ENCODE measurements at regions not wholly inside any gene's neighbourhood (a gene's known extent, or its start where the extent isn't known, plus 50 kb on each side); places are given as distances from the start of the nearest gene placed in this dataset.

DNA sequence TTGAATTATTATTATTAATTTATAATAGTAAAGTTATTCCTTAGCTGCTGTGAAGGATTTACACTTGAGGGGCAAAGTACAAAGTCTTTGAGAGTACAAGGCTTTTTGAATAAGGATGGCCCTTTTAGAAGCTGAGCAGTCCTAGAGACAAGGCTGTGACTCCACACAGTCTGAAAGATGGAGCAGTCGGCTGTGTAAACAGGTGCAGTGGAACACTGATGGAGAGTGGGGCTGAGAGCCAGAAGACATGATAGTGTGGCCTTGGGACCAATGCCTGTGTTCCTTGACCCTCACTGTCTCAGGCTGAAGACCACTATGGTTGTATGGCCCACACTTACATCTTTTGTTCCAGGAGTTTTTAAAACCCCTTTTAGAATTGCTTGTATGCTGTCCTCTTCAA, 311.2 kb upstream of the PHF14 start:
- TF ChIP-seq, protein P1, sequence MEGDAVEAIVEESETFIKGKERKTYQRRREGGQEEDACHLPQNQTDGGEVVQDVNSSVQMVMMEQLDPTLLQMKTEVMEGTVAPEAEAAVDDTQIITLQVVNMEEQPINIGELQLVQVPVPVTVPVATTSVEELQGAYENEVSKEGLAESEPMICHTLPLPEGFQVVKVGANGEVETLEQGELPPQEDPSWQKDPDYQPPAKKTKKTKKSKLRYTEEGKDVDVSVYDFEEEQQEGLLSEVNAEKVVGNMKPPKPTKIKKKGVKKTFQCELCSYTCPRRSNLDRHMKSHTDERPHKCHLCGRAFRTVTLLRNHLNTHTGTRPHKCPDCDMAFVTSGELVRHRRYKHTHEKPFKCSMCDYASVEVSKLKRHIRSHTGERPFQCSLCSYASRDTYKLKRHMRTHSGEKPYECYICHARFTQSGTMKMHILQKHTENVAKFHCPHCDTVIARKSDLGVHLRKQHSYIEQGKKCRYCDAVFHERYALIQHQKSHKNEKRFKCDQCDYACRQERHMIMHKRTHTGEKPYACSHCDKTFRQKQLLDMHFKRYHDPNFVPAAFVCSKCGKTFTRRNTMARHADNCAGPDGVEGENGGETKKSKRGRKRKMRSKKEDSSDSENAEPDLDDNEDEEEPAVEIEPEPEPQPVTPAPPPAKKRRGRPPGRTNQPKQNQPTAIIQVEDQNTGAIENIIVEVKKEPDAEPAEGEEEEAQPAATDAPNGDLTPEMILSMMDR (conservative IDR thresholded peaks at IDR 0.05 in 1 of 2, IDR thresholded peaks at IDR 0.05 in 1 of 2; ENCODE audit: extremely low read depth in 1 of 2, insufficient read depth in 1 of 2, low read depth in 1 of 2, low read length in 2 of 2): no peak
- TF ChIP-seq EZH2 (IDR thresholded peaks at IDR 0.05; ENCODE audit: borderline replicate concordance, low read length): no peak

Measured in mammary epithelial cell (primary cell).